ENCODE measurements at regions not wholly inside any gene's neighbourhood (a gene's known extent, or its start where the extent isn't known, plus 50 kb on each side); places are given as distances from the start of the nearest gene placed in this dataset.

GRCh38 chr6:33967966-33968724 is 164.3 kb upstream of the MLN start:
- FAIRE-seq = no peak
- no peaks in the 10 kb centered on the region for H3K36me3 ChIP-seq (ENCODE audit: control insufficient read depth in 2 of 3, insufficient read depth in 3 of 3, low read length in 3 of 3)
- intact Hi-C loops (cut with DNase I) = no loop called here
- H3K4me1 ChIP-seq (ENCODE audit: control insufficient read depth in 2 of 3, insufficient read depth in 2 of 3, low read depth in 1 of 3, low read length in 3 of 3) = no peaks in the 10 kb centered on the region
- no peak overlapping the region for H3K9ac ChIP-seq (ENCODE audit: low read length in 3 of 3)
- peaks cover 0 to 4% (median 0%) of the 10 kb centered on the region in 3 donors for H3K9me3 ChIP-seq (ENCODE audit: control insufficient read depth in 2 of 3, insufficient read depth in 1 of 3, low read length in 3 of 3)
- H3K27me3 ChIP-seq (ENCODE audit: control insufficient read depth, insufficient read depth, low read length) = no peaks in the 10 kb centered on the region
- H3K27ac ChIP-seq (ENCODE audit: low read depth in 2 of 2, low read length in 2 of 2) = no peak overlapping the region
- no peak for TF ChIP-seq CTCF (IDR thresholded peaks at IDR 0.05; ENCODE audit: borderline replicate concordance, extremely low read depth, insufficient read depth)
- no peak overlapping the region for H3K4me3 ChIP-seq (ENCODE audit: low read length in 3 of 3)
- peak in 2 of 5 donors; percentile 22 for DNase-seq

DNA sequence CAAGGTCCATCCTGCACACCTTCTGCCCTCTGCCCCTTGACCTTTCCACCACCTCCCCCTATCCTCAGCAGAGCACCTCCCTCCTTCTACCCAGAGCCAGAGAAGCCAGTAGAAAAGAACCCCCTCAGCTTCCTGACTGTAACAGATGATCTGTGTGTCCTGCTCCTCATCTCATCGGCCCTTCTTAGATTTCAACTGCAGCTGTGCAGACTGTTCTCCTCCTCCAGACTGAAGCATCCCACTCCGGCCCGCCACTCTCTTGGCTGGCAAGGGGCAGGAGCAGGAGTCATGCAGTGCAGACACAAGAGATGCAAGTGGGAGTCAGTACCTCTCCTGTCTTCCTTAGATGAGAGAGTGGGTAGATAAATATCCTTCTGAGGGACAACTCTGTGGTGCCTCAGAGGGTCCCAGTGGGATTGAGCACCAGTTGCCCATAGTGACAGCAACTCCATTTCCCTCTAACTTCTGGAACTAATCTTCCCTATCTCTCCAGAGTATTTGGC is 163.5 kb upstream of the MLN start:
- Histone ChIP-seq H3K27me3 (ENCODE audit: control insufficient read depth, insufficient read depth, low read length) (no peaks in the 10 kb centered on the region), H3K36me3 (ENCODE audit: control insufficient read depth in 2 of 3, insufficient read depth in 3 of 3, low read length in 3 of 3) (no peaks in the 10 kb centered on the region), H3K9me3 (ENCODE audit: control insufficient read depth in 2 of 3, insufficient read depth in 1 of 3, low read length in 3 of 3) (peaks cover 0 to 4% (median 0%) of the 10 kb centered on the region in 3 donors), H3K27ac (ENCODE audit: low read depth in 2 of 2, low read length in 2 of 2) (no peak overlapping the region), H3K4me3 (ENCODE audit: low read length in 3 of 3) (no peak overlapping the region), H3K4me1 (ENCODE audit: control insufficient read depth in 2 of 3, insufficient read depth in 2 of 3, low read depth in 1 of 3, low read length in 3 of 3) (no peaks in the 10 kb centered on the region), H3K9ac (ENCODE audit: low read length in 3 of 3) (no peak overlapping the region)
- DNase-seq (peak; percentile 25 to 82 (median 60)), FAIRE-seq (no peak)
- no peak for TF ChIP-seq CTCF (IDR thresholded peaks at IDR 0.05; ENCODE audit: borderline replicate concordance, extremely low read depth, insufficient read depth)
- intact Hi-C loops (cut with DNase I) = no loop called here

DNA sequence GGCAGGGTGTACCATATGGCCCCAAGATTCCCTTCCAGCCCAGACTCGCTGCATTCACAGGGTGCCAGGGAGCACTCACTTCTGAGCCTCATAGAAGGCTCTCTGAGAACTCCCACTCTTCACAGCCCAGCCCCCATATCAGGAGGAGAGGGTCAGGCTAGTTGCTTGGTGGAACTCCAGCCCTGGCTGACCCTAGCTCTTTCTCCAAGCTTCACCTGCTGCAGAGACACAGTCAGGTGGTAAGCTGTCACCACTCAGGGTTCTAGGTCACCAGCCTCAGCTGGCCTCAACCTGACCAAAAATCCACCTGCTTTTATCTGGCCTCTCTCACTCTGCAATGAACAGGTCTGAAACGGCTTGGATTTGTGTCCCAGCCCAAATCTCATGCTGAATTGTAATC is 162.7 kb upstream of the MLN start:
- no peaks in the 10 kb centered on the region for H3K36me3 ChIP-seq (ENCODE audit: control insufficient read depth in 2 of 3, insufficient read depth in 3 of 3, low read length in 3 of 3)
- no peak overlapping the region for H3K4me3 ChIP-seq (ENCODE audit: low read length in 3 of 3)
- FAIRE-seq = no peak
- TF ChIP-seq CTCF (IDR thresholded peaks at IDR 0.05; ENCODE audit: borderline replicate concordance, extremely low read depth, insufficient read depth) = no peak
- no peak overlapping the region for H3K9ac ChIP-seq (ENCODE audit: low read length in 3 of 3)
- intact Hi-C loops (cut with DNase I) = no loop called here
- H3K4me1 ChIP-seq (ENCODE audit: control insufficient read depth in 2 of 3, insufficient read depth in 2 of 3, low read depth in 1 of 3, low read length in 3 of 3) = no peaks in the 10 kb centered on the region
- peaks cover 0 to under 1% (median 0%) of the 10 kb centered on the region in 3 donors for H3K9me3 ChIP-seq (ENCODE audit: control insufficient read depth in 2 of 3, insufficient read depth in 1 of 3, low read length in 3 of 3)
- no peak overlapping the region for H3K27ac ChIP-seq (ENCODE audit: low read depth in 2 of 2, low read length in 2 of 2)
- H3K27me3 ChIP-seq (ENCODE audit: control insufficient read depth, insufficient read depth, low read length) = no peaks in the 10 kb centered on the region
- DNase-seq = peak in 1 of 5 donors; percentile 8

Data from kidney (tissue), 13 donors.